ENCODE measurements at regions not wholly inside any gene's neighbourhood (a gene's known extent, or its start where the extent isn't known, plus 50 kb on each side); places are given as distances from the start of the nearest gene placed in this dataset.

DNA sequence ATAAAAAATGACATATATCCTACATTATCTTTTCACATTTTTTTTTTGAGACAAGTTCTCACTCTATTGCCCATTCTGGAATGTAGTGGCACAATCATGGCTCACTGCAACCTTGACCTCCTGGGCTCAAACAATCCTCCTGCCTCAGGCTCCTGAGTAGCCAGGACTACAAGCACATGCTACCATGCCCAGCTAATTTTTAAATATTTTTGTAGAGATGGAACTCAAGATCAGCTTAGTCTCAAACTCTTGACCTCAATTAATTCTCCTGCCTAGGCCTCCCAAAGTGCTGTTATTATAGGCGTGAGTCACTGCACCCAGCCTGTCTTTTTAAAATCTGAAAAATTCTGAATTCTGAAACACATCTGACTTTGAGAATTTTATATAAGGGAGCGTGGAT lies 241.9 kb upstream of the DCN start:
- H3K4me3 ChIP-seq (ENCODE audit: low read depth, low read length), result no peak overlapping the region
- no peak for TF ChIP-seq CTCF (IDR thresholded peaks at IDR 0.05; ENCODE audit: insufficient read depth, low read depth, low read length, missing control alignments)
- no peak for DNase-seq (ENCODE audit: low read depth)

- no peak for TF ChIP-seq CTCF (IDR thresholded peaks at IDR 0.05; ENCODE audit: insufficient read depth, low read depth, low read length, missing control alignments)
- DNase-seq (ENCODE audit: low read depth), result no peak
- no peak overlapping the region for H3K4me3 ChIP-seq (ENCODE audit: low read depth, low read length)
These were observed 241.1 kb upstream of the DCN start for GRCh38 chr12:91423693-91424050.

GRCh38 chr12:91422811-91423692 lies 240.4 kb upstream of the DCN start:
- TF ChIP-seq CTCF (IDR thresholded peaks at IDR 0.05; ENCODE audit: insufficient read depth, low read depth, low read length, missing control alignments), result no peak
- no peak for DNase-seq (ENCODE audit: low read depth)
- no peak overlapping the region for H3K4me3 ChIP-seq (ENCODE audit: low read depth, low read length)

DNA sequence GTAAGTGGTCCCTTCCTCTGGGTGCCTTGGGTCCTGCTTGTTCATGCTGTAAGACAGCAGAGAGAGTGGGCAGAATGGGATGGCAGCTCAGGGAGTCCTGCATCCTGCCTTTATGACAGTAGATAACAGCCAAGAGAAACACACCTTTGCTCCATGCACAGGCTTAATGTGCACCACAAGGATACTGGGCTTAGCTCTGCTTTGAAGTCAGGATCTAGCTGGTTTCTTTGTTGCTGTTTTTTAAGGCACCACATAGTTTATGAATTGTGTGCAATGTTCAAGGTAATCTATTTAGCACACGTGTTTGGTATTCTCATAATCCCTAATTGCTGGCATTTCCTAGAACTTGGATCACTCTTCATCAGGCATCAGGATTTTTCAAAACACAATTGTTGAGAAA lies 239.5 kb upstream of the DCN start:
- DNase-seq (ENCODE audit: low read depth), result no peak
- TF ChIP-seq CTCF (IDR thresholded peaks at IDR 0.05; ENCODE audit: insufficient read depth, low read depth, low read length, missing control alignments), result no peak
- no peak overlapping the region for H3K4me3 ChIP-seq (ENCODE audit: low read depth, low read length)

DNA sequence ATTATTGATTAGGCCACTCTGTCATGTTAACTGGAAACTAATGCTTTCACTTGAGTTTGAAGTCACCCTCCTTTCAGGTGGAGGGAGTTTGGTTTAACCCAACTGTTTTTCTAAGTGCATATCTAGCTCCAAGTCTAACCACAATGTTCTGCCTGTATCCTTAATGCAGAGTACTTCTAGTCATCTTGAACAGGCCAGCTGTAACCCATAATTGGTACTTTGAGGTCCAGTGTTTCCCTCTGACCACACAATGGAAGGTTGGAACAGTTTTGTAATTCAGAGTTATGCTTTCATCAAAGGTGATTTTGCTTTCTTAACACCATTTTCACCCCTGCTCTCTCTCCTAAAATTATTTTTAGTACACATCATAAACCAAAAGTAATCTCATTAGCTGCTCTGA lies 237.2 kb upstream of the DCN start:
- TF ChIP-seq CTCF (IDR thresholded peaks at IDR 0.05; ENCODE audit: insufficient read depth, low read depth, low read length, missing control alignments), result no peak
- H3K4me3 ChIP-seq (ENCODE audit: low read depth, low read length), result no peak overlapping the region
- no peak for DNase-seq (ENCODE audit: low read depth)

GRCh38 chr12:91418221-91419090 lies 235.8 kb upstream of the DCN start:
- no peak overlapping the region for H3K4me3 ChIP-seq (ENCODE audit: low read depth, low read length)
- no peak for TF ChIP-seq CTCF (IDR thresholded peaks at IDR 0.05; ENCODE audit: insufficient read depth, low read depth, low read length, missing control alignments)
- DNase-seq (ENCODE audit: low read depth), result no peak
